HEK293 (cell line): ENCODE measurements at regions not wholly inside any gene's neighbourhood (a gene's known extent, or its start where the extent isn't known, plus 50 kb on each side); places are given as distances from the start of the nearest gene placed in this dataset.

ENCODE experiments used
- HOXA7 ChIP-seq: sonication (generic); formaldehyde crosslinking; IDR thresholded peaks from 2 replicates; pipeline ENCODE4 v1.8.1; 2022; ENCODE audit warnings: missing genetic modification reagents, borderline replicate concordance
- ZBTB8A ChIP-seq: fragments of 450-650 bp; formaldehyde crosslinking; IDR thresholded peaks from 2 replicates; pipeline ENCODE4 v1.5.1; 2016; ENCODE audit warnings: missing biosample characterization, missing genetic modification characterization

DNA sequence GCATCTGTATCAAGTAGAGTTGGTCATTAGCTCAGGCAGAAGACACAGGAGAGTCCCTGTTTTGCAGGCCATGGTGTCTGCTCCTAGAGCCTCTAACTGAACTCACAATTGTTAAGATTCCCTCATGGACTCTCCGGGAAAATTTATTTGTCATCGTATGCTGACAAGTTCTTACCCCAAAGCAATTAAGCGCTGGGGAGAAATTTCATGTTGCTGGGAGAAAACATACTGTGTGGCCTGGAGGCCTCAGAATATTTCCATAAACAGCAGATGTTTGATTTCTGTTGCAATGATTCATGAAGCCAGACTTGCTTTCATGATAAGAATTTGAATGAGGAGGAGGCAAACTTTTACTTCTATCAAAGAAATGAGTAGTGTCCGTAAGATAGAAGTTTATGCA, 583.2 kb downstream of the GATA3 start:
- no peak for TF ChIP-seq HOXA7 (CRISPR knock-in tag)
- TF ChIP-seq ZBTB8A (tag by site-specific recombination) = no peak
